SK-N-MC (cell line): ENCODE measurements at regions not wholly inside any gene's neighbourhood (a gene's known extent, or its start where the extent isn't known, plus 50 kb on each side); places are given as distances from the start of the nearest gene placed in this dataset.

Experiments used
- EZH2 ChIP-seq: fragments of 200-600 bp; sonication (generic); IDR thresholded peaks from one replicate; pipeline ENCODE4 v1.6.1; 2017; ENCODE audit warnings: antibody characterized with exemption
- FOXP2 ChIP-seq: optimal IDR thresholded peaks from 2 replicates; pipeline ENCODE3; 2011; ENCODE audit warnings: mild to moderate bottlenecking, moderate library complexity; ENCODE audit not compliant: insufficient read depth; ENCODE audit errors: extremely low read length, control extremely low read depth
- POLR2AphosphoS5 ChIP-seq: IDR thresholded peaks from 2 replicates; pipeline ENCODE4 v1.6.1; 2012; ENCODE audit warnings: mild to moderate bottlenecking, low read depth, low read length, borderline replicate concordance

DNA sequence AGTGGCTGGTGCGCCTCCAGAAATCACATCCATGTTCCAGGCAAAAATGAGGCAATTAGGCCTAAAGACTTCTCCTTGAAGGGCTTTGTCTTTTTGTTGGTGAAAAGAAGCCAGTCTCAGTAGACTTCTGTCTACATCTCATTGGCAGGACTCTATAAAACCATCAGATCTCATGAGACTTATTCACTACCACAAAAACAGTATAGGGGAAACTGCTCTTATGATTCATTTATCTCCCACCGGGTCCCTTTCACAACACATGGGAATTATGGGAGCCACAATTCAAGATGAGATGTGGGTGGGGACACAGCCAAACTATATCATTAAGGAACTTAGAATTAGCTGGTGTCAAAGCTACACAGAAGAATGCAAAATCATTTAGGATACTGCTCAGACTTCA lies 77.7 kb upstream of the SNX2 start:
- no peak for TF ChIP-seq POLR2AphosphoS5
- TF ChIP-seq EZH2: no peak
- TF ChIP-seq FOXP2: no peak
